SU-DHL-6 (cell line): ENCODE measurements at regions not wholly inside any gene's neighbourhood (a gene's known extent, or its start where the extent isn't known, plus 50 kb on each side); places are given as distances from the start of the nearest gene placed in this dataset.
A peak's percentile ranks its signal among the peaks of the same experiment; 100 is the strongest.

ENCODE experiments used
- H2AFZ ChIP-seq: fragments of 200-600 bp; sonication (generic); 2 replicates; pipeline ENCODE4 v1.6.1; 2014; ENCODE audit warnings: low read depth, mild to moderate bottlenecking, moderate library complexity, mixed read lengths, antibody characterized with exemption, low read length; ENCODE audit not compliant: severe bottlenecking
- H3F3A ChIP-seq: fragments of 200-600 bp; shearing (Covaris generic); 2 replicates; pipeline ENCODE4 v1.6.0; 2016; ENCODE audit warnings: antibody characterized with exemption, mild to moderate bottlenecking; ENCODE audit not compliant: insufficient read depth
- H3K27ac ChIP-seq: fragments of 200-600 bp; sonication (generic); 2 replicates; pipeline ENCODE4 v1.5.1; 2016; ENCODE audit warnings: low read depth, mild to moderate bottlenecking, low read length, moderate library complexity, mixed read lengths
- H3K27me3 ChIP-seq: fragments of 200-600 bp; sonication (generic), shearing (Covaris generic); 2 replicates; pipeline ENCODE4 v1.6.0; 2014; ENCODE audit warnings: mild to moderate bottlenecking, low read length
- H3K36me3 ChIP-seq: fragments of 200-600 bp; sonication (generic); 2 replicates; pipeline ENCODE4 v1.6.1; 2014; ENCODE audit warnings: mild to moderate bottlenecking, low read length, mixed read lengths
- H3K4me2 ChIP-seq: fragments of 300-600, 200-600 bp; shearing (Covaris generic), sonication (generic); 2 replicates; pipeline ENCODE4 v1.6.0; 2014; ENCODE audit warnings: low read length, low read depth, mild to moderate bottlenecking; ENCODE audit not compliant: poor library complexity, severe bottlenecking
- H3K4me3 ChIP-seq: fragments of 200-600 bp; sonication (generic); 2 replicates; pipeline ENCODE4 v1.5.1; 2014; ENCODE audit warnings: antibody characterized with exemption, low read length, mild to moderate bottlenecking, mixed read lengths; ENCODE audit not compliant: insufficient read depth, poor library complexity, severe bottlenecking
- H3K79me2 ChIP-seq: fragments of 200-600 bp; sonication (generic); 2 replicates; pipeline ENCODE4 v1.6.1; 2014; ENCODE audit warnings: mild to moderate bottlenecking, low read length, moderate library complexity; ENCODE audit not compliant: insufficient read depth
- H3K9ac ChIP-seq: fragments of 200-600 bp; sonication (generic); 2 replicates; pipeline ENCODE4 v1.7.0; 2014; ENCODE audit warnings: mild to moderate bottlenecking, low read length
- H3K9me2 ChIP-seq: fragments of 200-600 bp; sonication (generic); replicated peaks from 2 replicates; pipeline ENCODE4 v1.6.1; 2014; ENCODE audit warnings: low read length; ENCODE audit not compliant: insufficient read depth
- H3K9me3 ChIP-seq: fragments of 200-600 bp; sonication (generic); 2 replicates; pipeline ENCODE4 v1.6.1; 2014; ENCODE audit warnings: low read length, mixed read lengths; ENCODE audit not compliant: insufficient read depth
- H4K20me1 ChIP-seq: fragments of 200-600 bp; sonication (generic); 2 replicates; pipeline ENCODE4 v1.6.1; 2014; ENCODE audit warnings: low read depth, mild to moderate bottlenecking, antibody characterized with exemption, low read length, moderate library complexity, mixed read lengths
- EZH2phosphoT487 ChIP-seq: fragments of 200-600 bp; sonication (generic), shearing (Covaris generic); conservative IDR thresholded peaks from 2 replicates; pipeline ENCODE4 v1.6.1; 2018; ENCODE audit warnings: mild to moderate bottlenecking, antibody characterized with exemption, low read length, moderate library complexity, mixed read lengths
- TF ChIP-seq, protein P1 (sequence below): fragments of 200-600 bp; sonication (generic); IDR thresholded peaks from one replicate; pipeline ENCODE4 v1.5.1; 2017; ENCODE audit warnings: antibody characterized with exemption, mild to moderate bottlenecking, low read length, moderate library complexity; ENCODE audit not compliant: insufficient read depth, poor library complexity, severe bottlenecking

DNA sequence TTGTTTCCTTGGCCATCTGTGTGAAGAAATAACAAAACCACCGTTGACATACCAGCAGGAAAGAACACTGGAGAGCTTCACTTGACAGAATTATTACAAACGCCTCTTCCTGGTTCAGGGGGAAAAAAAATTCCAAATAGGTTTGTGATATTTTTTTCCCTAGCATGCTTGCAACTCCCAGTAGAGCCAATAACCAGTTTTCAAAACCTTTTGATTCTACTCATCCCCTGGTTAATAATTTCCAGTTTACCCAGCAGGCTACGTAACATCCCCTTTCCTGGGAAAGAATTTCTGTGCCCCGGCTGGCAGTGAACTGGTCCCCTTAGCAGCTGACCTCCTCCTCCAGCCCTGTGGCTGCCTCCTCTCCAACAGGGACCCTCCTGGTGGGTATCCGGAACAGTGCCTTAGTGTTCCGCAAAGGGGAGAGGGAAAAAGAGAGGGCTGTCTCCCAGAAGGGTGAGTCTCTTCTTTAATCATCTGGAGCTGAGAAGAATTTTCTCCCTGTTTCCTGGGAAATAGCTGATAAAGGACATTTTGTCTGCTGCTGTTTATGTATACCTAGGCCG, 72.8 kb upstream of the BOD1 start:
- peak overlapping the region; percentile 73 for H3K27ac ChIP-seq
- no peak for TF ChIP-seq EZH2phosphoT487
- TF ChIP-seq, protein P1, sequence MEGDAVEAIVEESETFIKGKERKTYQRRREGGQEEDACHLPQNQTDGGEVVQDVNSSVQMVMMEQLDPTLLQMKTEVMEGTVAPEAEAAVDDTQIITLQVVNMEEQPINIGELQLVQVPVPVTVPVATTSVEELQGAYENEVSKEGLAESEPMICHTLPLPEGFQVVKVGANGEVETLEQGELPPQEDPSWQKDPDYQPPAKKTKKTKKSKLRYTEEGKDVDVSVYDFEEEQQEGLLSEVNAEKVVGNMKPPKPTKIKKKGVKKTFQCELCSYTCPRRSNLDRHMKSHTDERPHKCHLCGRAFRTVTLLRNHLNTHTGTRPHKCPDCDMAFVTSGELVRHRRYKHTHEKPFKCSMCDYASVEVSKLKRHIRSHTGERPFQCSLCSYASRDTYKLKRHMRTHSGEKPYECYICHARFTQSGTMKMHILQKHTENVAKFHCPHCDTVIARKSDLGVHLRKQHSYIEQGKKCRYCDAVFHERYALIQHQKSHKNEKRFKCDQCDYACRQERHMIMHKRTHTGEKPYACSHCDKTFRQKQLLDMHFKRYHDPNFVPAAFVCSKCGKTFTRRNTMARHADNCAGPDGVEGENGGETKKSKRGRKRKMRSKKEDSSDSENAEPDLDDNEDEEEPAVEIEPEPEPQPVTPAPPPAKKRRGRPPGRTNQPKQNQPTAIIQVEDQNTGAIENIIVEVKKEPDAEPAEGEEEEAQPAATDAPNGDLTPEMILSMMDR = no peak
- peak overlapping the region; percentile 55 for H2AFZ ChIP-seq

DNA sequence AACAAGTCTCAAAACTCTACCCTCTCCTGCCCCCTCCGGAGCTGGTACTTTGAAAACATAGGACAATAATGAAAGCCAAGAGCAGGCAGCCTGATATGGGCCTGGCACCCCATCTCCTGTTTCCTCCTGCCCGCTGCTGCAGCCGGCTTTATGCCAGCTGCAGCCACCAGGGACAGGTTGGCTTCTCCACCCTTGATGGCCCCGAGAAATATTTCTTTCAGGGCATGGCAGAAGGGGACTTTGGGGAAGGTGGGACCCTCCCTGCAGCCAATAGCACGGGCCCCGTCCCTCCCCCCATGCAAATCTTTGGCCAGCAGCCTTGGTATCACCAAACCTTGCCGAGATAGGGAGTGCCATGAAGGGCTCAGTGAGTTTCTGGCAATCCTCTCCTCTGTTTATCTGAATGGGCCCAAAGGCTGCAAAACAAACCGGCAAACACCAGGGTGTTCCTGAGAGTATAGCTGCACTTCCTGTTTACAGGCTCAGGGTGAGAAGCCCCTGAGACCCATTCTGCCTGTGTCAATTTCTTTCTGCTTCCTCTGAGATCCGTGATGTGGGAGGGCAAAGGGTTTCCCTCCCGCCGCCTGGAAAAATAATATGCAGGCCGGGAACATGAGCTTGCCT, 73.4 kb upstream of the BOD1 start:
- Histone ChIP-seq H3K79me2 (no peaks in the 10 kb centered on the region), H3K4me2 (peak overlapping the region; percentile 53), H3K9ac (peak overlapping the region; percentile 36), H3K9me3 (no peaks in the 10 kb centered on the region), H3K36me3 (no peaks in the 10 kb centered on the region), H4K20me1 (no peaks in the 10 kb centered on the region), H3K9me2 (no peaks in the 10 kb centered on the region), H3F3A (peaks cover 5% of the 10 kb centered on the region; the same call in 1 of the 2 replicates), H3K27me3 (no peaks in the 10 kb centered on the region), H3K27ac (peak overlapping the region; percentile 73), H3K4me3 (no peak overlapping the region), H2AFZ (peak overlapping the region; percentile 40)
- TF ChIP-seq, protein P1 = no peak
- TF ChIP-seq EZH2phosphoT487 = no peak

More for the DNA sequence above, 72.8 kb upstream of the BOD1 start:
- H3K4me3 ChIP-seq = no peak overlapping the region
- no peaks in the 10 kb centered on the region for H3K79me2 ChIP-seq
- H3K27me3 ChIP-seq = no peaks in the 10 kb centered on the region
- no peaks in the 10 kb centered on the region for H3K9me2 ChIP-seq
- peak overlapping the region; percentile 36 for H3K9ac ChIP-seq
- no peaks in the 10 kb centered on the region for H4K20me1 ChIP-seq
- H3F3A ChIP-seq = peaks cover 5% of the 10 kb centered on the region; the same call in 1 of the 2 replicates
- H3K36me3 ChIP-seq = no peaks in the 10 kb centered on the region
- peak overlapping the region; percentile 53 for H3K4me2 ChIP-seq
- no peaks in the 10 kb centered on the region for H3K9me3 ChIP-seq

DNA sequence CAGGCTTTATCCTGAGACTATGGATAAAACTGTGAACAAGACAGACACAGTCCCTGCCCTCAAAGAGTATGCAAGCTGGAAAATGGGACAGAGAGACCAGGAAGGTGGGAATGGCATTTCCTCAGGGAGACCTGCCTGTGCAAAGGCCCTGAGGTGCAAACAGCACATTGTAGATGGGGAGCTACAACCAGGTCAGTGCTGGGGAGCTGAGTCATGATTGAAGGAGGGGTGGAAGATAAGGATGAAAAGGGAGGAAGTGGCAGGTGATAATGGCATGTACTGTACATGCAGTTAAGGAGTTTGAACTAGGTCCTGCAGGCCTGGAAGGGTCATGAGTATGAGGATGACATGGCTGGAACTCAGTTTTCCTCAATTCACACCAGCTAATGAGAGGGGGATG, 75.5 kb upstream of the BOD1 start:
- no peaks in the 10 kb centered on the region for H4K20me1 ChIP-seq
- H2AFZ ChIP-seq = no peak overlapping the region
- no peaks in the 10 kb centered on the region for H3K9me2 ChIP-seq
- TF ChIP-seq EZH2phosphoT487 = no peak
- TF ChIP-seq, protein P1 = no peak
- H3K9me3 ChIP-seq = no peaks in the 10 kb centered on the region
- no peak overlapping the region for H3K4me2 ChIP-seq
- H3K4me3 ChIP-seq = no peak overlapping the region
- no peak overlapping the region for H3K27ac ChIP-seq
- H3K36me3 ChIP-seq = no peaks in the 10 kb centered on the region
- peaks cover 9% of the 10 kb centered on the region; the same call in 1 of the 2 replicates for H3F3A ChIP-seq
- H3K79me2 ChIP-seq = no peaks in the 10 kb centered on the region
- H3K27me3 ChIP-seq = no peaks in the 10 kb centered on the region
- H3K9ac ChIP-seq = no peak overlapping the region
